ENCODE measurements at regions not wholly inside any gene's neighbourhood (a gene's known extent, or its start where the extent isn't known, plus 50 kb on each side); places are given as distances from the start of the nearest gene placed in this dataset.

DNA sequence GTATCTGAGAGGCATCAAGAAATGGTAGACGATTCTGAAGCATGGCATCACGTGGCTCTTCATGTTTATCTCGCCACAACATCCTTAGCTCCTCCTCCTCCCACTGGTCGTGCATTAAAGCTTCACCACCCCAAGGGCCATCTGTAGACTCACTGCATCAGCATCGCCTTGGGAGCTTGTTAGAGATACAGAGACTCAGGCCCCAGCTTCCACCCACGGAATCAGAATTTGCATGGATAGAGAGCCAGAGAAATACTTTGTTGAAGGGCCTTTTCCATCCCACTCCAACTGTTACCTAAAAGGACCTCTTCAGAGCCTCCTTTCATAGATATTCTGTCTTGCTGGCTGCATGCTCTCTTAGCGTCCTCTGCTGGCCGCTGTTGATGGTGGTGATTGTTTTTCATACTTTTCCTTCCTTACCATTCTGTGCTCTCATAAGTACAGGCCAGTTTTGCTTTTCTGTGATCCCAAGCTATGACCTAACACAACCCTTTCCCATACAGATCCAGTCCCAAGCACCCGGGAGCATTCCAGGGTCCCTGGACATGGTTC, 1049.4 kb upstream of the EEF2KMT start:
- TF ChIP-seq, protein P1, sequence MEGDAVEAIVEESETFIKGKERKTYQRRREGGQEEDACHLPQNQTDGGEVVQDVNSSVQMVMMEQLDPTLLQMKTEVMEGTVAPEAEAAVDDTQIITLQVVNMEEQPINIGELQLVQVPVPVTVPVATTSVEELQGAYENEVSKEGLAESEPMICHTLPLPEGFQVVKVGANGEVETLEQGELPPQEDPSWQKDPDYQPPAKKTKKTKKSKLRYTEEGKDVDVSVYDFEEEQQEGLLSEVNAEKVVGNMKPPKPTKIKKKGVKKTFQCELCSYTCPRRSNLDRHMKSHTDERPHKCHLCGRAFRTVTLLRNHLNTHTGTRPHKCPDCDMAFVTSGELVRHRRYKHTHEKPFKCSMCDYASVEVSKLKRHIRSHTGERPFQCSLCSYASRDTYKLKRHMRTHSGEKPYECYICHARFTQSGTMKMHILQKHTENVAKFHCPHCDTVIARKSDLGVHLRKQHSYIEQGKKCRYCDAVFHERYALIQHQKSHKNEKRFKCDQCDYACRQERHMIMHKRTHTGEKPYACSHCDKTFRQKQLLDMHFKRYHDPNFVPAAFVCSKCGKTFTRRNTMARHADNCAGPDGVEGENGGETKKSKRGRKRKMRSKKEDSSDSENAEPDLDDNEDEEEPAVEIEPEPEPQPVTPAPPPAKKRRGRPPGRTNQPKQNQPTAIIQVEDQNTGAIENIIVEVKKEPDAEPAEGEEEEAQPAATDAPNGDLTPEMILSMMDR (IDR thresholded peaks at IDR 0.05) = no peak
- TF ChIP-seq POLR2A (IDR thresholded peaks at IDR 0.05) = no peak
- no peak overlapping the region for H3K4me3 ChIP-seq
- H3K36me3 ChIP-seq = no peaks in the 10 kb centered on the region
- ATAC-seq (no peak), DNase-seq (no peak)
- no peak overlapping the region for H3K27ac ChIP-seq
- WGBS, 4 donors = 52 to 57% (median 53%) methylated on average over 9 of the region's 9 CpGs
- intact Hi-C loops (cut with DNase I) = no loop called here
- no peaks in the 10 kb centered on the region for H3K4me1 ChIP-seq
- peaks cover 0 to 18% (median 0%) of the 10 kb centered on the region in 12 donors for H3K9me3 ChIP-seq
- H3K27me3 ChIP-seq = no peaks in the 10 kb centered on the region

DNA sequence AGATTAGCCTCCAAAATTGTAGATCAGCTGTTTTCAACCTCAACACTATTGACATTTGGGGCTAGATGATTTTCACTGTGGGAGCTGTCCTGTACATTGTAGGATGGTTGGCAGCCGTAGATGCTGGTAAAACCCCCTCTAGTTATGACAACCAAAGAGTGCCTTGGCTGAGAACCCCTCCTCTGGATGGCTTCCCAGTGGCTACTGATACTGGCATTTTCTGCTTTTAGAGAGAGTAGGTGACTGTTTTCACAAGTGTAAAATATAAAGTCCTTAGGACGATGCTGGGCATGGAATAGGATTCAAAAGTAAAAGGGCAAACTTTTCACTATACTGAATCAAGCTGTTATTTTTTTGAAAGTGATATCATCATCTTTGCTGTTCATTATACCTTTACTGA, 1048.8 kb upstream of the EEF2KMT start:
- H3K9me3 ChIP-seq = peaks cover 0 to 18% (median 0%) of the 10 kb centered on the region in 12 donors
- no peaks in the 10 kb centered on the region for H3K36me3 ChIP-seq
- TF ChIP-seq POLR2A (IDR thresholded peaks at IDR 0.05) = no peak
- ATAC-seq (no peak), DNase-seq (no peak)
- no peak overlapping the region for H3K27ac ChIP-seq
- H3K4me1 ChIP-seq = no peaks in the 10 kb centered on the region
- 83 to 87% (median 86%) methylated on average over 2 of the region's 2 CpGs for WGBS, 4 donors
- intact Hi-C loops (cut with DNase I) = no loop called here
- H3K4me3 ChIP-seq = no peak overlapping the region
- H3K27me3 ChIP-seq = no peaks in the 10 kb centered on the region

DNA sequence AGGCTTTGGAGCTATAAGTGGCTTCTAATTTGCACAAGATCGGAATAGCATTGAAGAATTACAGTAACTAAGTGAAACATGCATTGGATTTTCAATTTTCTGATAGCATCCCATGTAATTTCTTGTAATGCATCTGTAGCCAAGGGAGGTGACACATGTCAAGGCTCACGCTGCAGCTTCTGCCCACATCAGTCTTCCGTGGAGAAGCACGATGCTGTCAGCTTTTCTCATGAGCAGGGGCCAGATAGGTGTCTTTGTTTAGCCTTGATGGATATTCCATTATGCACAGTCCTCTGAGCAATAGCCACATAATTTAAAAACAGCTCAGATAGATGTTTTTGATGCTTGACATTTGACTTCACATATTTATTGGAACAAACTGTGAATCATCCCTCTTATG, 1046.9 kb upstream of the EEF2KMT start:
- TF ChIP-seq POLR2A (IDR thresholded peaks at IDR 0.05) = no peak
- TF ChIP-seq, protein P1 (IDR thresholded peaks at IDR 0.05) = no peak
- DNase-seq (no peak), ATAC-seq (no peak)
- intact Hi-C loops (cut with DNase I) = no loop called here
- Histone ChIP-seq H3K9me3 (peaks cover 0 to 18% (median 0%) of the 10 kb centered on the region in 12 donors), H3K4me1 (no peaks in the 10 kb centered on the region), H3K36me3 (no peaks in the 10 kb centered on the region), H3K27me3 (no peaks in the 10 kb centered on the region), H3K4me3 (no peak overlapping the region), H3K27ac (no peak overlapping the region)
- WGBS, 4 donors = 77 to 93% (median 87%) methylated on average over 4 of the region's 4 CpGs

DNA sequence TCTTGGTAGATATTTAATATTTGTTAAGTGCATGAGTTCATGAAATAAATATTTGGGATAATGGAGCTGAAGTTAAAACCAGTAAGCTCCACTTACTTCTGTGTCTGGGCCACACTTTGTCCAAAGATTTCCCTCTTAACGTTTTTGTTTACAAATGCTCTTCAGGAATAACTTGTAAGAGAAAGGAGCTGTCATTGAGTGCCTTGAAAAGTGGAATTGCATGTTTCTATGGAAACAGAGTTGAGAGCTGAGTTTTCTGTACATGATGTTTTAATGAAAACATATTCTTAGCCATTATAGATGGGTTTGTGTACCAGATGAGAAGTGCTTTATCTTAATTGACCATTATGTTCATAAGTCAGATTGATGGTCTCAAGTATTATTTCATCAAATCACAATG, 1045.4 kb upstream of the EEF2KMT start:
- 39 to 58% (median 41%) methylated on average over 1 of the region's 1 CpG for WGBS, 4 donors
- intact Hi-C loops (cut with DNase I) = no loop called here
- Histone ChIP-seq H3K9me3 (peaks cover 0 to 20% (median 0%) of the 10 kb centered on the region in 12 donors), H3K4me1 (no peaks in the 10 kb centered on the region), H3K36me3 (no peaks in the 10 kb centered on the region), H3K4me3 (no peak overlapping the region), H3K27me3 (no peaks in the 10 kb centered on the region), H3K27ac (no peak overlapping the region)
- TF ChIP-seq, protein P1 (IDR thresholded peaks at IDR 0.05) = no peak
- no peak for TF ChIP-seq POLR2A (IDR thresholded peaks at IDR 0.05)
- DNase-seq = no peak
- ATAC-seq = no peak

DNA sequence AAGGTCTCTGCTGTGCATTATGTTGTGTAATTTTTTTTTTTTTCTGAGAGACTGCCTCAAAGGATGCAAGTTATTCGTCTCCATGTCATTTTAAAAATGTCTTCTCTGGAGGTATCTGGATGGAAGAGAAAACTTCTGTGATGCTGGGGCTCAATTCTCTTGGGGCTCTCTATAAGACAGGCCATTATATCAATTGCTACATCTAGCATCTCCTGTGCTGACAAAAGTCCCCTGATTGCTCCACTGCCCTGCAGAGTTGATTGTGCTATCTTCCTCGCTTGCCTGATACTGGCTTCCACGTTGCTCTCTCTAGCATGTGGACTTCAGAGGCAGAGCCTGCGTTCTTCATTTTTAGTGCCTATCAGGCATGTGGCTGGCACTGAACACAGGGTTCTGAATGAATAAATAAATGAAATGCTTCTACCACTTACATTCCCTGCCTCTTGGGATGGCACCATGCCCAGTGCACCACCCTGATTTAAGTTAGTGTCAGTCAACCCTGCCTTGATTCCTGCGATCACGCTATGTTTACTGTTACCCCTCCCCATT, 1035.5 kb upstream of the EEF2KMT start:
- Histone ChIP-seq H3K4me1 (no peaks in the 10 kb centered on the region), H3K27me3 (no peaks in the 10 kb centered on the region), H3K27ac (no peak overlapping the region), H3K36me3 (no peaks in the 10 kb centered on the region), H3K9me3 (peaks cover 0 to 6% (median 0%) of the 10 kb centered on the region in 12 donors), H3K4me3 (no peak overlapping the region)
- intact Hi-C loops (cut with DNase I) = loop anchor here in 1 of 10 donors (10.0 kb wide), 1 partner anchor 58 kb away; no protein-coding TSS in a partner anchor
- TF ChIP-seq, protein P1 (IDR thresholded peaks at IDR 0.05) = no peak
- TF ChIP-seq POLR2A (IDR thresholded peaks at IDR 0.05) = no peak
- DNase-seq = no peak
- ATAC-seq = no peak
- WGBS, 4 donors = 64 to 68% (median 67%) methylated on average over 6 of the region's 6 CpGs

Measured in heart left ventricle (tissue), 16 donors.